ENCODE measurements at regions not wholly inside any gene's neighbourhood (a gene's known extent, or its start where the extent isn't known, plus 50 kb on each side); places are given as distances from the start of the nearest gene placed in this dataset.

GRCh38 chr12:14148489-14149270 is 167.3 kb upstream of the GRIN2B start:
- POLR2A ChIA-PET = no interaction called here

GRCh38 chr12:14153803-14154202 is 172.4 kb upstream of the GRIN2B start:
- ChIA-PET POLR2A (no interaction called here), CTCF (no interaction called here)

More at GRCh38 chr12:14148489-14149270, 167.3 kb upstream of the GRIN2B start:
- CTCF ChIA-PET = no interaction called here

DNA sequence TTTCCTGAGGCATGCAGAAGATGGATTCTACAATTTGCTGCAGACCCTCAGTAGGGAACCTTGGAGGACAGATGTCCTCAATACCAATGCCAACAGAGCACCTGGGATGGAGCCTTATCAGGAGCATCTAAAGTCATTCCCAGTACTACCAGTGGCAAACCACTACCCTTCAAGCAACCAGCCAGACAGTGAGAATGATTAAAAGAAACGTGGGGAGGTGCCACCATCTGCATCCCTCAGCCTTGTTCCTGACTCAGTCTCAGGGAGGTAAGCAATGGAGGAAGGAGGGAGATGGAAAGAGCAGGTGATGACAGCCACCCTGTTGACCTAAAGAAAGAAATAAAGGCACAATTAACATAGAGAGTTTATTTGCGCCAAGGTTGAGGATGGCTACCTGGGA is 175.2 kb upstream of the GRIN2B start:
- ChIA-PET POLR2A (no interaction called here), CTCF (no interaction called here)

DNA sequence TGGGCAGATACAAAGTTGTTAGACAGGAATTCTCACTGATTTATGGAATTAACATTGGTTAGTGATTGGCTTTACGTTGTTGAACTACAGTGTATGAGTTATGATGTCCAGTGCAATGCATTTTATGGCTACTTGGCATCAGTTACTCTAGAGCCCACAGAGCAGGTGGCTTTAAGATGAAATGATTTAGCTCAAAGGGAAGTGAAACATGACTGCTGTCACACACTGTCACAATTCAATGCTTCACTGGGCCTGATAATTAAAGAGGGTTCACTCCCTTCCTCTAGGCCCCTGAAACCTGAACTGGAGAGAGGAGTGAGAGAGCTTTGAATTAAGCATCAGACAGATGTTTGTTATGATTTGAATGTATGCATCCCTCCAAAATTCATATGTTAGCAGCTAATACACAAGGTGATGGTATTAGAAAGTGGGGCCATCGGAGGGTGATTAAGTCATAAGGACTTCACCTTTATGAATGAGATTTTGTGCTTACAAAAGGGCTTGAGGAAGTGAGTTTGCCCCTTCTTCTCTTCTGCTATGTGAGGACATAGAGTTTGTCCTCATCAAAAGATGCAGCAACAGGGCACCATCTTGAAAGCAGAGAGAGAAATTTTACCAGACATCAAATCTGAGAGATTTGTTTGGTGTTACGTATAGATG is 175.8 kb upstream of the GRIN2B start:
- POLR2A ChIA-PET = no interaction called here
- CTCF ChIA-PET = no interaction called here

- POLR2A ChIA-PET = no interaction called here
- CTCF ChIA-PET = no interaction called here
These were observed 182.9 kb upstream of the GRIN2B start for GRCh38 chr12:14164266-14164665.

GRCh38 chr12:14167005-14167628 is 185.7 kb upstream of the GRIN2B start:
- ChIA-PET CTCF (interaction anchor here (0.8 to 1.2 kb wide), 2 partner anchors 287 to 303 kb away, joined by 3 to 4 read pairs; no protein-coding TSS in a partner anchor), POLR2A (interaction anchor here (0.6 kb wide), 1 partner anchor 198 kb away, joined by 3 read pairs; the partner anchor contains the start of gene ATF7IP)

DNA sequence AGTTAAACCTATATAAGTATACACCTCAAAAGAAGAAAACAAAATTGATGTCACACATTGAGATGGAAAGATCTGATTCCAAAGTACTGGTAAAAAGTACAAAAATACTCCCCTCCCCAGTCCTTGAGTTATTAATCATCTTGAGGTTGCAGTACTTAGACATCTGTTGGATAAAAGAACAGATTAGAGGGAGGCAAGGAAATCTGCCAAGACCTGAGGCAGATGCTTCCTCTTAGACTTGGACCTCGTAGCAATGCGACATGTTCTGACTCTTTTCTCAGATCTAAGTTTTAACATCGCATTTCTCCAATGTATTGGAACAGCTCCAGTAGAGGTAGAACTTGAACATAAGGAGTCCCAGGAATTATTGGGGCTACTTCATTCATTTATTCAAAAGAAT is 187.9 kb upstream of the GRIN2B start:
- POLR2A ChIA-PET = no interaction called here
- CTCF ChIA-PET = no interaction called here

DNA sequence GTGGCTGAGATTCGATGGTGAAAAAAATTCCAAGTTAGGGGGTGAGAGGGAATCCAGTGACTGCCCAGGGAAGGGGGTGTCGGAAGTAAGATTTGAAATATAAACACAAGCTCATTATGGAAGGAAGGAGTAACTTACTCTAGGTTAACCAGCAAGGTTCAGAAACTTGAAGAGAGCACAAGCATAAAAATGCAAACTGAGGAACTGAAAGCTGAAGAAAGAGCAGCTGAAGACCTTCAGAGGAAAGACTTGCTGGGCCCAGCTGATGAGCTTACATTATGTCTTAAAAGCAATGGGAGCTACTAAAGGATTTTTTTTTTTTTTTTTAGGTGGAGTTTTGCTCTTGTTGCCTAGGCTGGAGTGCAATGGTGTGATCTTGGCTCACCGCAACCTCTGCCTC is 189.7 kb upstream of the GRIN2B start:
- POLR2A ChIA-PET = no interaction called here
- CTCF ChIA-PET = no interaction called here

GRCh38 chr12:14175206-14175605 is 190.3 kb upstream of the ATF7IP start:
- CTCF ChIA-PET = no interaction called here
- POLR2A ChIA-PET = no interaction called here

DNA sequence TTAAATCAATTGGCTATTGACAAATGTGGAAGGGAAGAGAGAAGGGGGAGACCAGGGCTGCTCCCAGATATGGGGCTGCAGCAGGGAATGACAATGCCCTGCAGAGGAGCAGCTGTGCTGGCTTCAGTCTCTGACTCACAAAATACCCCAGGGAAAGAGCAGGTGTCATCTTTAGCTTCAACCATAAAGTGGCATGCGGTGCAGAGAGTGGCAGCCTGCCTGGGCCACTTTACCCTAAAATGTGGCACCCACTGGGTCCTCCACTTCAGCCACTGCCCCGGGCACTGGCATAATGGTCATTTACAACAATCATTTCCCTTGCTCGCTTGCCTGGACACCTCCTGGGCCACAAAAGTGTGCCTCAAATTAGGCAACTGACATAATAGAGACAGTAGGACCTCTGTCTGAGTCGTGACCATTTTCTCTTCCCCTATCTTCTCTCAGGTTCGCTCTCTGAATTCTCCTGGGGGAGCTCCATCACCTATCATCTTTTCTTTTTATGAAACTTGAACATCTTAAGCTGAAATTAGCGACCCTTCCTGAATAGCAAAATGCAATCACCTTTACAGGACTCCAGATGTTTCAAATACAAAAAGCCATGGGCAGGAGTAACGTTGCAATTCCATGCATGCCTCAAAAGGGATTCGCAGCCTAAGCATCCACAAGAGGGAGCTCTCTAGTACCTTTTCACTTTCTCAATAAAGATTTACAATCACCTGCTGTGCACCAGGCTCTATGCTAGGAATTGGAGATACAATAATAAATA is 179.9 kb upstream of the ATF7IP start:
- CTCF ChIA-PET = interaction anchor here (0.5 to 1.9 kb wide), 5 partner anchors 13 to 92 kb away, joined by 3 to 4 read pairs (median 4); no protein-coding TSS in a partner anchor
- POLR2A ChIA-PET = no interaction called here

GRCh38 chr12:14186193-14186502 is 179.3 kb upstream of the ATF7IP start:
- ChIA-PET CTCF (interaction anchor here (0.5 to 1.0 kb wide), 3 partner anchors 13 to 92 kb away, joined by 3 to 4 read pairs (median 4); no protein-coding TSS in a partner anchor), POLR2A (no interaction called here)

GRCh38 chr12:14187002-14187401 is 178.5 kb upstream of the ATF7IP start:
- ChIA-PET POLR2A (no interaction called here), CTCF (no interaction called here)

- ChIA-PET POLR2A (no interaction called here), CTCF (no interaction called here)
These were observed 177.5 kb upstream of the ATF7IP start for GRCh38 chr12:14187966-14188365.

GRCh38 chr12:14188744-14189143 is 176.7 kb upstream of the ATF7IP start:
- POLR2A ChIA-PET = no interaction called here
- CTCF ChIA-PET = interaction anchor here (1.4 kb wide), 1 partner anchor 10 kb away, joined by 4 read pairs; no protein-coding TSS in a partner anchor

DNA sequence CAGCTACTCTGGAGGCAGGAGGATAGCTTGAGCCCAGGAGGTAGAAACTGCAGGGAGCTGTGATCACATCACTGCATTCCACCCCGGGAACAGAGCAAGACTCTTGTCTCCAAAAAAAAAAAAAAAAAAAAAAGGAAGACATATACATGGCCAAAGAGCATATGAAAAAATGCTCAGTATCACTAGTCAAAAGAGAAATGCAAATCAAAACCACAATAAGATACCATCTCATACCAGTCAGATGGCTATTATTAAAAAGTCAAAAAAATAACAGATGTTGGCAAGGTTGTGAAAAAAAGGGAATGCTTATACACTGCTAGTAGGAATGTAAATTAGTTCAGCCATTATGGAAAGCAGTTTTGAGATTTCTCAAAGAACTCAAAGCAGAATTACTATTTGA is 174.8 kb upstream of the ATF7IP start:
- POLR2A ChIA-PET = no interaction called here
- CTCF ChIA-PET = no interaction called here

GRCh38 chr12:14191612-14192011 is 173.9 kb upstream of the ATF7IP start:
- POLR2A ChIA-PET = no interaction called here

DNA sequence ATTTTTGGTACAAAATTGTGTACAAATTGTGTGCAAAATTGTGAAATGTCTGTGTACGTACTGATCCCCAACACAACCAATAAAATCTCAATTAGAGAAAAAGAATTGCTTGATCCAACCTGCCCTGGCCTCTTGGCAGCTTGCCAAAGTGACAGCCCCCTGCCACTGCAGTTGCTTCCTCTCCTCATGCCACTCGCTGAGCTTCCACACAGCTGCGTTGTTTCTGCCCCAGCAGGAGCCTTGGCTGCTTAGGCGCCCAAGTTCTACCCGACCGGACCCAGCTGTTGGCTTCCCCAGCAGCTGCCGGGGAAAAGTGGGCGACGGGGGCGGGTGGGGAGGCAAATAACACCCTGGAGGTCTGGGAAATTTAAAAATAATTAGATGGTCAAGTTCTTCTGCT is 171.8 kb upstream of the ATF7IP start:
- ChIA-PET CTCF (no interaction called here), POLR2A (no interaction called here)

More at GRCh38 chr12:14191612-14192011, 173.9 kb upstream of the ATF7IP start:
- CTCF ChIA-PET = no interaction called here

- POLR2A ChIA-PET = no interaction called here
- CTCF ChIA-PET = no interaction called here
These were observed 170.9 kb upstream of the ATF7IP start for GRCh38 chr12:14194572-14194971.

- ChIA-PET POLR2A (no interaction called here), CTCF (interaction anchor here (0.7 to 1.2 kb wide), 2 partner anchors 10 to 39 kb away, joined by 3 to 4 read pairs; no protein-coding TSS in a partner anchor)
These were observed 165.9 kb upstream of the ATF7IP start for GRCh38 chr12:14199455-14200198.

DNA sequence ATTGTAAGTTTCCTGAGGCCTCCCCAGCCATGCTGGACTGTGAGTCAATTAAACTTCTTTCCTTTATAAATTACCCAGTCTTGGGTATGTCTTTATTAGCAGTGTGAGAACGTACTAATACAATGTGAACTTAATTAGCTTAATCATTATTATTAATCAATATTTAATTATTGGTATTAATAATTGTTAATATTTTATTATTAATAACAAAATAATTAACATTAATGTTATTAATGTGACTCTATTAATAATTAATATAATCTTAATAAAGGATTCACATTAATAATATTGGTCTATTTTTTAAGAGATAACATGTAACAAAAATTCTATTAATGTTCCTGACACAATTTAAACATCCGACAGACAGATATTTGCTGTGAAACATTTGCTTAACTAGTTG is 164.9 kb upstream of the ATF7IP start:
- CTCF ChIA-PET = no interaction called here
- POLR2A ChIA-PET = no interaction called here

Measured in activated CD8-positive, alpha-beta memory T cell treated with anti-CD3 and anti-CD28 coated beads for 36 hours (primary cell).